ENCODE measurements at regions not wholly inside any gene's neighbourhood (a gene's known extent, or its start where the extent isn't known, plus 50 kb on each side); places are given as distances from the start of the nearest gene placed in this dataset.

- intact Hi-C loops (cut with micrococcal nuclease) = no loop called here
- no peak for ATAC-seq (ENCODE audit: low read depth)
- CTCF ChIA-PET = no interaction called here
- H3K4me3 Mint-ChIP-seq = no peak overlapping the region
- H3K36me3 Mint-ChIP-seq (ENCODE audit: low read depth) = no peaks in the 10 kb centered on the region
- no peaks in the 10 kb centered on the region for H3K4me1 Mint-ChIP-seq
- H3K9me3 Mint-ChIP-seq = no peaks in the 10 kb centered on the region
- DNase-seq = no peak
- POLR2A ChIA-PET = no interaction called here
- H3K27ac Mint-ChIP-seq = no peak overlapping the region
- H3K27me3 Mint-ChIP-seq = no peaks in the 10 kb centered on the region
- TF ChIP-seq CTCF (IDR thresholded peaks at IDR 0.05) = no peak
Observed at GRCh38 chr10:109253306-109253705, 670.0 kb downstream of the XPNPEP1 start.

- no peaks in the 10 kb centered on the region for H3K36me3 Mint-ChIP-seq (ENCODE audit: low read depth)
- no peak overlapping the region for H3K4me3 Mint-ChIP-seq
- no peaks in the 10 kb centered on the region for H3K9me3 Mint-ChIP-seq
- ChIA-PET POLR2A (no interaction called here), CTCF (no interaction called here)
- TF ChIP-seq CTCF (IDR thresholded peaks at IDR 0.05) = no peak
- H3K27ac Mint-ChIP-seq = no peak overlapping the region
- ATAC-seq (ENCODE audit: low read depth) = no peak
- H3K27me3 Mint-ChIP-seq = no peaks in the 10 kb centered on the region
- no peak for DNase-seq
- intact Hi-C loops (cut with micrococcal nuclease) = no loop called here
- no peaks in the 10 kb centered on the region for H3K4me1 Mint-ChIP-seq
Observed at GRCh38 chr10:109250152-109250551, 673.2 kb downstream of the XPNPEP1 start.

GRCh38 chr10:109247814-109248213 is 675.5 kb downstream of the XPNPEP1 start:
- DNase-seq (no peak), ATAC-seq (ENCODE audit: low read depth) (no peak)
- Mint-ChIP-seq H3K27ac (no peak overlapping the region), H3K4me3 (no peak overlapping the region), H3K27me3 (no peaks in the 10 kb centered on the region), H3K9me3 (peaks cover 8% of the 10 kb centered on the region), H3K36me3 (ENCODE audit: low read depth) (no peaks in the 10 kb centered on the region), H3K4me1 (no peaks in the 10 kb centered on the region)
- intact Hi-C loops (cut with micrococcal nuclease) = no loop called here
- TF ChIP-seq CTCF (IDR thresholded peaks at IDR 0.05) = no peak
- POLR2A ChIA-PET = no interaction called here
- CTCF ChIA-PET = no interaction called here

- H3K36me3 Mint-ChIP-seq (ENCODE audit: low read depth) = no peaks in the 10 kb centered on the region
- ATAC-seq (ENCODE audit: low read depth) = no peak
- intact Hi-C loops (cut with micrococcal nuclease) = no loop called here
- DNase-seq = no peak
- no peak for TF ChIP-seq CTCF (IDR thresholded peaks at IDR 0.05)
- no peak overlapping the region for H3K27ac Mint-ChIP-seq
- H3K4me3 Mint-ChIP-seq = no peak overlapping the region
- CTCF ChIA-PET = no interaction called here
- H3K27me3 Mint-ChIP-seq = no peaks in the 10 kb centered on the region
- peaks cover 8% of the 10 kb centered on the region for H3K9me3 Mint-ChIP-seq
- H3K4me1 Mint-ChIP-seq = no peaks in the 10 kb centered on the region
- POLR2A ChIA-PET = no interaction called here
Observed at GRCh38 chr10:109245821-109246220, 677.5 kb downstream of the XPNPEP1 start.

GRCh38 chr10:109239371-109239770 is 683.9 kb downstream of the XPNPEP1 start:
- no peak for TF ChIP-seq CTCF (IDR thresholded peaks at IDR 0.05)
- DNase-seq (no peak), ATAC-seq (ENCODE audit: low read depth) (no peak)
- H3K36me3 Mint-ChIP-seq (ENCODE audit: low read depth) = no peaks in the 10 kb centered on the region
- H3K27ac Mint-ChIP-seq = no peak overlapping the region
- ChIA-PET CTCF (no interaction called here), POLR2A (no interaction called here)
- H3K4me1 Mint-ChIP-seq = no peaks in the 10 kb centered on the region
- H3K4me3 Mint-ChIP-seq = no peak overlapping the region
- intact Hi-C loops (cut with micrococcal nuclease) = no loop called here
- H3K9me3 Mint-ChIP-seq = peaks cover 11% of the 10 kb centered on the region
- H3K27me3 Mint-ChIP-seq = no peaks in the 10 kb centered on the region
